ENCODE measurements at regions not wholly inside any gene's neighbourhood (a gene's known extent, or its start where the extent isn't known, plus 50 kb on each side); places are given as distances from the start of the nearest gene placed in this dataset.

GRCh38 chr2:195548198-195548940 is 108.7 kb upstream of the SLC39A10 start:
- no peak for TF ChIP-seq CTCF (IDR thresholded peaks at IDR 0.05 in 8 of 11, conservative IDR thresholded peaks at IDR 0.05 in 3 of 11)
- no peak for TF ChIP-seq POLR2A (IDR thresholded peaks at IDR 0.05)

Data from spleen (tissue), 7 donors.